K562 (cell line): ENCODE measurements at regions not wholly inside any gene's neighbourhood (a gene's known extent, or its start where the extent isn't known, plus 50 kb on each side); places are given as distances from the start of the nearest gene placed in this dataset.

Source experiments
- ATAC-seq: fragments of 200-7000 bp; cut with Tn5 transposase; 3 replicates; pipeline ENCODE4 v1.9.1; 2020; ENCODE audit warnings: moderate library complexity
- BruUV-seq: library from RNA; stranded (reverse); fragments of 400-500 nt; replicated peaks from 2 replicates; lab custom pipeline; 2021; lab: Mats Ljungman, UMichigan
- CTCF ChIA-PET: fragments of 300-600 bp; formaldehyde crosslinking; extraction: SDS; loops from one replicate; lab custom pipeline; 2021; ENCODE audit warnings: low intra/inter-chr PET ratio; lab: Yijun Ruan, JAX
- POLR2A ChIA-PET: fragments of 300-600, 350-650 bp; sonication (Branson Sonifier 250); formaldehyde crosslinking; extraction: SDS; loops from one replicate; lab custom pipeline; 2021; ENCODE audit warnings: antibody characterized with exemption, inconsistent platforms; lab: Yijun Ruan, JAX
- DNase-seq, 4 experiments: peaks; one replicate each; pipeline versions ENCODE4 v3.0.0 to v3.0.0-alpha.2; 2011 to 2018; ENCODE audit warnings: low spot score in 3 of 4, mixed read lengths in 3 of 4; ENCODE audit errors: extremely low read depth in 1 of 4
- FAIRE-seq: peaks from 2 replicates; lab custom pipeline; 2011; peaks lifted over from hg19 to GRCh38; lab: Jason Lieb, UNC
- H2AFZ ChIP-seq: 2 replicates; pipeline ENCODE4 v1.6.0; 2011; ENCODE audit warnings: low read depth, low read length, control low read depth, inconsistent platforms
- H3K27ac ChIP-seq: fragments of 200-600 bp; 3 replicates; pipeline ENCODE4 v1.8.0; 2011; ENCODE audit warnings: low read depth, mild to moderate bottlenecking, control low read depth, inconsistent platforms, low read length, moderate library complexity, mixed read lengths; ENCODE audit errors: extremely low read depth
- H3K27me3 ChIP-seq, 2 experiments: fragments of 300-600 bp in 1 of 2; 2 replicates in 1 of 2; 3 replicates in 1 of 2; pipeline versions ENCODE4 v1.6.0 to v1.8.0; 2011; ENCODE audit warnings: inconsistent platforms in 2 of 2, low read length in 2 of 2, mild to moderate bottlenecking in 1 of 2, mixed read lengths in 1 of 2, moderate library complexity in 1 of 2; ENCODE audit not compliant: control insufficient read depth in 2 of 2, insufficient read depth in 2 of 2
- H3K36me3 ChIP-seq: fragments of 300-600 bp; 3 replicates; pipeline ENCODE4 v1.8.0; 2011; ENCODE audit warnings: mild to moderate bottlenecking, low read length, inconsistent platforms; ENCODE audit not compliant: control insufficient read depth, insufficient read depth
- H3K4me1 ChIP-seq, 2 experiments: fragments of 200-600 bp in 1 of 2; replicated peaks in 1 of 2; 2 replicates in 1 of 2; 3 replicates in 1 of 2; pipeline versions ENCODE4 v1.5.1 to v1.8.0; 2011; ENCODE audit warnings: inconsistent platforms in 2 of 2, low read length in 2 of 2, mild to moderate bottlenecking in 1 of 2, mixed read lengths in 1 of 2, moderate library complexity in 1 of 2; ENCODE audit not compliant: control insufficient read depth in 2 of 2, insufficient read depth in 2 of 2
- H3K4me2 ChIP-seq: 2 replicates; pipeline ENCODE4 v1.6.1; 2011; ENCODE audit warnings: low read length, control low read depth, inconsistent platforms, mixed read lengths; ENCODE audit not compliant: insufficient read depth
- H3K4me3 ChIP-seq: fragments of 200-600 bp; sonication (generic), shearing (Covaris generic); 2 replicates; pipeline ENCODE4 v1.5.1; 2016; ENCODE audit warnings: control low read depth, inconsistent platforms
- H3K79me2 ChIP-seq: fragments of 200-600 bp; 3 replicates; pipeline ENCODE4 v1.8.0; 2011; ENCODE audit warnings: low read length, inconsistent platforms; ENCODE audit not compliant: control insufficient read depth, insufficient read depth
- H3K9ac ChIP-seq, 2 experiments: 2 replicates each; pipeline versions ENCODE4 v1.6.0 to v1.6.1; 2011; ENCODE audit warnings: low read depth in 2 of 2, low read length in 2 of 2, control low read depth in 1 of 2, inconsistent platforms in 1 of 2, mild to moderate bottlenecking in 1 of 2, mixed read lengths in 1 of 2; ENCODE audit not compliant: insufficient read depth in 1 of 2
- H3K9me1 ChIP-seq: one replicate; pipeline ENCODE4 v1.6.0; 2011; ENCODE audit warnings: inconsistent platforms, mild to moderate bottlenecking, low read length, moderate library complexity; ENCODE audit not compliant: control insufficient read depth, insufficient read depth
- H3K9me3 ChIP-seq: replicated peaks from 2 replicates; pipeline ENCODE4 v1.5.1; 2011; ENCODE audit warnings: low read depth, low read length, inconsistent platforms; ENCODE audit not compliant: control insufficient read depth, insufficient read depth
- H4K20me1 ChIP-seq: replicated peaks from 2 replicates; pipeline ENCODE4 v1.6.1; 2011; ENCODE audit warnings: low read length, inconsistent platforms, mixed read lengths; ENCODE audit not compliant: control insufficient read depth, insufficient read depth
- CHD4 ChIP-seq: fragments of 200-600 bp; sonication (generic); IDR thresholded peaks from 3 replicates; pipeline ENCODE4 v1.6.1; 2012; ENCODE audit warnings: low read depth, mild to moderate bottlenecking, mixed read lengths, low read length, inconsistent platforms; ENCODE audit not compliant: insufficient read depth, insufficient replicate concordance, poor library complexity, severe bottlenecking
- EHMT2 ChIP-seq: fragments of 450-650 bp; IDR thresholded peaks from 2 replicates; pipeline ENCODE4 v1.6.1; 2018; ENCODE audit warnings: antibody characterized with exemption
- MAFF ChIP-seq: IDR thresholded peaks from 2 replicates; pipeline ENCODE4 v1.6.1; 2012; ENCODE audit warnings: low read length, improper control_type of control experiment
- MYNN ChIP-seq, 2 experiments: sonication (generic); formaldehyde crosslinking in 1 of 2; IDR thresholded peaks; 2 replicates each; pipeline versions ENCODE4 v1.5.0 to v1.6.1; 2016 to 2020; ENCODE audit warnings: antibody characterized with exemption in 1 of 2, missing genetic modification reagents in 1 of 2
- PURB ChIP-seq: sonication (generic); formaldehyde crosslinking; IDR thresholded peaks from 2 replicates; pipeline ENCODE4 v1.9.0; 2021; ENCODE audit warnings: low read depth, mild to moderate bottlenecking, missing genetic modification reagents
- SNRNP70 ChIP-seq: fragments of 200-400 bp; formaldehyde crosslinking; optimal IDR thresholded peaks from 2 replicates; pipeline ENCODE3; 2017; ENCODE audit warnings: low read depth, low read length
- ZNF143 ChIP-seq: sonication (generic); formaldehyde crosslinking; IDR thresholded peaks from 2 replicates; pipeline ENCODE4 v1.9.0; 2022; ENCODE audit warnings: mild to moderate bottlenecking, missing genetic modification reagents
- ZNF239 ChIP-seq: fragments of 250-450 bp; sonication (Bioruptor Pico); IDR thresholded peaks from 2 replicates; pipeline ENCODE4 v1.4.0; 2020; ENCODE audit warnings: mild to moderate bottlenecking
- WGBS: fragments of 100-300 bp; shearing (Covaris generic); methylation state at CpG from one replicate; pipeline ENCODE4 v1.1.6; 2016; ENCODE audit warnings: low coverage, mixed read lengths; ENCODE audit not compliant: insufficient coverage; ENCODE audit errors: missing lambda C conversion rate; 5-methylcytosine and 5-hydroxymethylcytosine counted together
- in situ Hi-C: fragments of 300-500 bp; cut with MboI; formaldehyde crosslinking; loops from 4 replicates; pipeline ENCODE4 v1.15.0; 2018; ENCODE audit warnings: inconsistent platforms, mixed read lengths
- intact Hi-C: fragments of 100-400 bp; cut with micrococcal nuclease; formaldehyde crosslinking; loops from 2 replicates; pipeline ENCODE4 v1.14.2; 2022
- TF ChIP-seq, protein P1 (sequence below): sonication (generic); formaldehyde crosslinking; IDR thresholded peaks from 2 replicates; pipeline ENCODE4 v1.8.1; 2023; ENCODE audit warnings: mild to moderate bottlenecking, missing genetic modification reagents

- TF ChIP-seq CHD4 (no peak), MYNN (IDR thresholded peaks at IDR 0.05) (no peak), MYNN (CRISPR knock-in tag; IDR thresholded peaks at IDR 0.05) (no peak)
Measured at GRCh38 chr4:127239902-127240763, 392.6 kb upstream of the INTU start (continued).

DNA sequence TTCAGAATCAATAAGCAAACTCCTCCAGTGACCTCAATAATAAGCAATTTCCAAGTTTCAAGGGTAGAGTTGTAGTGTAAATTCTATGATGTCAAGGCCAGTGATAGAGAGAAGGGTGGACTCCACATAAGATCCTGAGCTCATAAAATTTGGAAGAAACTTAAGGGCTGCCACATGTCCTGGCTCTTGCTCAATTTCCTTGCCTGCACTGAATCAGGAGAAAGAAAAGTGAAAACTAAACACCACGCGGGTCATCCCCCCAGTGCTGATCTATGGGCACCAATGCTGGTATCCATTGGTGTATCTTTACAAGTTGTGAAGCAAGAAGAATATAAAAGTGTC lies 392.0 kb upstream of the INTU start:
- ChIA-PET CTCF (no interaction called here), POLR2A (no interaction called here)
- Histone ChIP-seq H3K36me3 (no peaks in the 10 kb centered on the region), H3K9me1 (no peaks in the 10 kb centered on the region), H3K9ac (no peak overlapping the region), H3K27me3 (no peaks in the 10 kb centered on the region), H3K4me3 (no peak overlapping the region), H3K27ac (no peak overlapping the region), H3K4me1 (no peaks in the 10 kb centered on the region), H2AFZ (no peak overlapping the region), H3K79me2 (no peaks in the 10 kb centered on the region), H3K9me3 (no peaks in the 10 kb centered on the region), H3K4me2 (no peak overlapping the region), H4K20me1 (no peaks in the 10 kb centered on the region; the same call in 1 of the 2 replicates)
- in situ Hi-C loops, result no loop called here
- DNase-seq (no peak), ATAC-seq (no peak), FAIRE-seq (no peak)
- WGBS, result 0% methylated on average over 2 of the region's 2 CpGs
- intact Hi-C loops, result no loop called here
- TF ChIP-seq SNRNP70 (no peak), MAFF (no peak), EHMT2 (no peak), PURB (CRISPR knock-in tag) (no peak), ZNF143 (CRISPR knock-in tag) (no peak), ZNF239 (CRISPR knock-in tag) (no peak)
- TF ChIP-seq, protein P1, sequence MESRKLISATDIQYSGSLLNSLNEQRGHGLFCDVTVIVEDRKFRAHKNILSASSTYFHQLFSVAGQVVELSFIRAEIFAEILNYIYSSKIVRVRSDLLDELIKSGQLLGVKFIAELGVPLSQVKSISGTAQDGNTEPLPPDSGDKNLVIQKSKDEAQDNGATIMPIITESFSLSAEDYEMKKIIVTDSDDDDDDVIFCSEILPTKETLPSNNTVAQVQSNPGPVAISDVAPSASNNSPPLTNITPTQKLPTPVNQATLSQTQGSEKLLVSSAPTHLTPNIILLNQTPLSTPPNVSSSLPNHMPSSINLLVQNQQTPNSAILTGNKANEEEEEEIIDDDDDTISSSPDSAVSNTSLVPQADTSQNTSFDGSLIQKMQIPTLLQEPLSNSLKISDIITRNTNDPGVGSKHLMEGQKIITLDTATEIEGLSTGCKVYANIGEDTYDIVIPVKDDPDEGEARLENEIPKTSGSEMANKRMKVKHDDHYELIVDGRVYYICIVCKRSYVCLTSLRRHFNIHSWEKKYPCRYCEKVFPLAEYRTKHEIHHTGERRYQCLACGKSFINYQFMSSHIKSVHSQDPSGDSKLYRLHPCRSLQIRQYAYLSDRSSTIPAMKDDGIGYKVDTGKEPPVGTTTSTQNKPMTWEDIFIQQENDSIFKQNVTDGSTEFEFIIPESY, result no peak
- BruUV-seq, result no TSS peak
